Kidney glomerular epithelial cell (primary cell): ENCODE measurements at regions not wholly inside any gene's neighbourhood (a gene's known extent, or its start where the extent isn't known, plus 50 kb on each side); places are given as distances from the start of the nearest gene placed in this dataset.

Experiments used
- DNase-seq: peaks from one replicate; lab custom pipeline; 2025; lab: John Stamatoyannopoulos, UW

DNA sequence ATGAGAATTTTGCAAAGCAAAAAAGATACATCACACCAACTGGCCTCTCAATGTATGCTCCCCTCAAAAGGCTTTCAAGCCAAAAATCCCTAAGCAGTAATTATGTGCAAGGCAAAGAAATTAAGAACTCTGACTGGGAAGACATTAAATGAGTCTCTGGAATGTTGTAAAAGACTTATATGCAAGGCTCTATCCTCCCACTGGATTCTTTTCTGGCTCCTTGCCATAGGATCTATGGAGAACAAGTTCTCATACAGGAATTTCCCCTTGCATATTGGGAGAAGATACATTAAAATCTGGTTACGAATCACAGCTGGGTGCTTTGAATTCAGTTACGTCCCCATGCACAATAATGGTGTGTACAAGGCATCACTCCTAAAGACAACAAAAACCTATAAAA, 73.4 kb upstream of the ATL2 start:
- no peak for DNase-seq

DNA sequence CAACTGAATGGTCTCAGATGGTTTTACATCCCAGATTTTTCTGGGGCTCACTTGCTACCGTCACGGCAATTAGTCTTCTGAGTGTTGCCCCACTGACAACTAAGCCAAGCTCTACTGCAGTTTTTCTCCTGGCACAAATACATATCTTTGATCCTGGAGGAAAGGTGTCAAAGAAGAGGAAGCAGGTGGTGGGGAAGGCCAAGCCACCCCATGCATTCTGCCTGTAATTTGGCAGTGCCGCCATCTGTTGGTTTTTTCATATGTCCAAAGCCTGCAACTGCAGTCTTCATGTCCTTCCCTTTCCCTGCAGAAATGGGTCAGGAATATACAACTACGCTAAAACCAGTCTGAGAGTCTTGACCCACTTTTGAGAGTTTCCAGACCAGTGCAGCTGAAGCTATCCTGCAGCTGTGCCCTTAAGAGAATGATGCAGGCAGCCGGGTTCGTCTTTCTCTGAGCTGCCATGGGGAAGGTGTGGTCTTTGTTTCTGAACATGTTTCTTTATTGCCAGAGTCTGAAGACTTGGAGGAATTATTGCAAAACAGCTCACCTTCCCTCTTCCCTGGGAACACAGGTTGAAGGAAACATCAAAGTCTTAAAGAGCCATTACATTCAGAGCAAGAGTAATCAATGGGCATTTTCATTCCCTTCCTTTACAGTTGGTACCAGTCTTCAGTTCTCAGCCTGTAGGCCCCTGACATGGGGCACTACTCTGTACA, 71.8 kb upstream of the ATL2 start:
- no peak for DNase-seq

DNA sequence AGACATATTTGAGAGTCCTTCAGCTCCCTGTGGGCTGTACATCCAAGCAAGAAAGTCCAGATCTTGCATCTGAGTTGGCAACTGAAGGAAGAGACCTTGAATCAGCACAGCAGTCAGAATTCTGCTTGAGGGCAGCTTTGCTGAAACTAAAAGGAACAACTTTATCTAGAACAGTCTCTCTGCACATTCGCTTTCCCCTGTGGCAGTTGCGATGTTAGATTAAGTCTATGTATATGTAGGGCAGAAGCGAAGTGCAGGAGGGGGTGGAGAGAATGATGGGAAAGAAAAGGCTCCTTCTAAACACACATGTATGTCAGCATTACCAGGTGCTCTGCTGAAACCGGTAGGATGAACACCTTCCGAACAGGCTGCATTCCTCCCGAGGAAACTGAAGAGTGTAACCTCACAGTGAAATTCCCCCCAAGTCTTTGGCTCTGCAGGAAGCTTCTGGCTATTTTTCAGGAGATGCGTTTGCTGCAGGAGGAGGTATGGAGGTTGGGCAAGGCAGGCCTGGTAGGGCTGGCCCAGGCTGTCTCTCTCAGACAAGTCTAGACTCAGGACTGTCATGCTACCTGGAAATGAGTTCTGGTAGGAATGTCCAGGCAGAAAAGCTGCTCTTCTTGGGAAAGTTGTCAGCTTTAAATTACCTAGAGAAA, 70.0 kb upstream of the ATL2 start:
- no peak for DNase-seq

DNA sequence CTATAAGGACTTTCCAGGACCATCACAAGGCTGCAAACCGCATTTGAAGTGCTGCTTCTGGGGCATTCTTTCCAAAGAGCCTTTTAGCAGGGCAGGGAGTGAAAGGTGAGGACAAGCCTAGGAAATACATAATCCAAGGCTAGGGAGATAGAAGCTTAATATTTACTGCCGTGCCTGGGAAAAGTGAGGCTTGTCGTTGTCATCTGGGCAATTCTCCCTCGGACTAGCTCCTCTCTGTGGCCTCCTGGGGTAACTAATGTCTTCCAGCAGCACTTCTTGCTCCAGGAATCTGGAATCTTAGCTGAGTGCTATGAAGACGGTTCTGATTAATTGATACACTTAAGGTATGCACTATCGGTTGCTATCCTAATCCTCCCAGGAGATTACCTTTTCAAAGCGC, 69.3 kb upstream of the ATL2 start:
- DNase-seq, result no peak

DNA sequence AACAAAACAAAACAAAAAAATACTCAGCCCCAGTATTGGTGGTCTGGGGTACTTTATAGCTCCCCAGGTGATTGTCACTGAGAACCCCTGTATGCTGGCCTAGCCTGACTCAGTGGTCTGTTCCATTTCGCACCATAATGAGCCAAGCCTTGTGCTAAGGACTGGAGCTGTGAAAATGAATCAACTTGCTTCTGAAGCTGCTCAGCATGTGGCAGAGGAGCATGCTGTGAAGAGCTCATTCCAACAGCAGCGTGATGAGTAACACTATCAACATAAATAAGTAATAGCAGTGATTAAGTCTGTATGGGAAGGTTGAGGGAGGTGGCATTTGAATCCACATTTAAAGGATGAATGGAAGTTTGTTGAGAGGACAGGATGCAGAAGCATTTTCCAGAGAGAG, 67.2 kb upstream of the ATL2 start:
- DNase-seq, result peak; percentile 60

DNA sequence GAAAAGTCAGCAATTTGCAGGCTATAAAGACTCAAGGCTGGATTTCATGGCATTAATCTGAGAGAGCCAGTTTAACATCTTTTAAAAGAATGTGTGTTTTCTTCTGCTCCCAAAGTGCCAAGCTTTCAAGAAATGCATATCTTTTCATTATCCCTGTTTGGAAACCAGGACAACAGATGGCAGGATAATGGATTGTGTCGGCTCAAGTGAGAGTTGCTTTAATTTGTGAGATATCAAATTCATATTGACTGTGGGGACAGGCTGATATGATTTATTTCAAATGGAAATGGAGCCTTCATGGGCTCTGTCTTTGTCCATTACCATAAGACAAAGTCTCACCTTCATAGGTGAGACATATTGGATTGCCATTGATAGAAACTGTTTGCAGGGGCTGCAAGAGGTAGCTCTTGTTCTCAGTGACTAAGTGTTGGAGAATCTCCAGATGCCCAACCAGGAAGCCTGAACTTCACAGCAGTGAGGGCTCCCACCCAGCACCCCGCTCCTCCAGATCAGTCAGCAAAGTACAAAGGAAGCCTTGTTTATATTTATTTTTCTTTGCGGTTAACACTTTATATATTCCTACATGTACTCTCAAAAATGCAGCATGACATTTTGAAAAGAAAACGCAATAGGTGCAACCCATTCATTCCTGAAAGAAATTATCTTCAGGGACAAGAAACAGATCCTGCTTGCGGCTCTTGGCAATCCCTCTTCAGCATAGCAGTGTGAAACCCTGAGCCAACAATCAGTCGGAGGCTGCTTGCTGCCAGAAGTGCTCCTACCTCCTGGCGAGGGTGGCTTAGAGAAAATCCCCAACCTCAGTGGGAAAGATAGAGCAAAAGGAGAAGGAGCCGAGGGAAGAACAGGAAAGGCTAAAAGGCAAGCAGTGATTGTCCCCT, 65.8 kb upstream of the ATL2 start:
- peak; percentile 21 for DNase-seq

DNA sequence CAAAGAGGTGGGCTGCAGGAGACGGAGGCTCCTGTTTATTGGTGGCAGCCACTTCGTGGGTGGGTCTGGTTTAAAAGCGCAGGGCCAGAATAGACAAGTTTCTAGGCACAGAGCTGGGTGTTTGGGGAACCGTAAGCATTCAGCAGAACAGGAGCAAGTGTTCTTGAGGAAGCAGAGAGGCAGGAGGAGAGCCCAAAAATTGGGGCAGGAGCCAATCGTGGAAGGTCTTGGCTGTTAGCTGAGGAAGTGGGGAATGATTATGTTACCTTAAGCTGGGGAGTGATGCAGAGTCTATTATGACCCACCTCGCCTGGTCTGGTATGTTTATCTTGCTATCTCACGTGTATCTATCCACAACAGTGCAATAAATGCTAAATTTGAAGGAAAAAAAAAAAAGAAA, 64.3 kb upstream of the ATL2 start:
- DNase-seq, result no peak

DNA sequence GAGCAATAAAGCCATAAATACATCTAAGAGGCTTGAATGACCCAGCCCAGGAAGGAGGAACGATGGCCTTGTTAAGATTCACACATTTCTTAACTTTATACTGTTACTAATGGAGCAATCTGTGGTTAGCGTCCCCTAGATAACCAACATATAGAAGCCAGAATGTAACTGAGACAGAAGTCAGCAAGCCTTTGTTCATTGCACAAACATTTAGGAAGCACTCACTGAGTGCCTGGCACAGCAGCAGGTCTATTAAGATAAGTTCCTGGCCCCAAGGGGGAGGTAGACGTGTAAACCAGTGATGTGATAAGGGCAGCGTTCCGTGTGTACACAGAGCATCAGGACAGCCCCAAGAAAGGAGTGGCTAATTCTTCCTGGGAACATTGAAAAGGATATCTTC, 63.6 kb upstream of the ATL2 start:
- DNase-seq, result no peak

DNA sequence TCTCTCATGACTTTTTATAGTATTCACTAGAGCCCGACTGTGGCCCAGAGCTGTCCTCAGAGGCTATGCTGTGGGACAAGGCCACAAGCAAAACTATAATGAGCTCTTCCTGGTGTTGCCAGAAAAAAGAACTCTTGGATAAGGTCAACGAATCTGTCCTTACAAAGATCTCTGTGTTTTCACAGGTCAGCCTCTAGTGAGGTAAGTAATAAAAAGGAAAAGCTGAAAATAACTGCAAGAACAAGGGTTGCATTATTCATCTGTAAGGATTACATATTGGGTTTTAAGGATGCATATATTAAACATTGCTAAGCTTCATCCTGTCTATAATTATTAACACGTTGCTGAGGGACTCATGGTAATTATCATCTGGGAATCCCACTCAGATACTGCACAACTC, 62.8 kb upstream of the ATL2 start:
- DNase-seq, result no peak

DNA sequence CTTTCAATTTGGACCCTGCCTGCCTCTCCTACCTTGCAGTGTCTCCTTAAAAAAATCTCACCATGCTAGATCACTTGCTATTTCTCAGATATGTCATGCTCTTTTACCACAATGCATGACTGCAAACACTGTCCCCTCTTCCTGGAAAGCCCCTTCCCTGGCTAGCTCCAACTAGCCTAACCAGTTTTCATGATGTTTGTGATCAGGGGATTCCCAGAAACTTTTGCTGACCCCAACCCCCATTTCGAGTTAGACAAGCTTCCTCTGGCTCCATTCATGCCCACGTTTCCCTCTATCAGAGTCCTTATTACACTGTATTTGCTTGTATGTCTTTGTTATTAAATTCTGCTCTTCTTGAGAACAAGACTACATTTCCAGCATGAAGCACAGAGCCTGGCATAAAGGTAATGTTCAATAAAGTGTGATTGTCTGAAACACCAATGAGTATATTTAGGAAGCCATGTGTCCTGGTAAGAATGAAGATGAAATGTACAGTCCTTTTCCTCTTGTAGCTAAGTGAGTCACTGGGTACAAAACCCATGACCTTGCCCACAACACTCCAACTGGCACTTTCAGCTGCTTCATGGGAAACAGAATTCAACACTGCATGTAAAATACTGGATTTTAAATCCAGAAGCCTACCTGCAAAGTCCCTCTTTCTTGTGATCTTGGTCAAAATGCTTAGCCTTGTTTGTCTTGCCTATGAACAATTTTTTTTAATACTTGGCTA, 62.0 kb upstream of the ATL2 start:
- DNase-seq, result no peak

DNA sequence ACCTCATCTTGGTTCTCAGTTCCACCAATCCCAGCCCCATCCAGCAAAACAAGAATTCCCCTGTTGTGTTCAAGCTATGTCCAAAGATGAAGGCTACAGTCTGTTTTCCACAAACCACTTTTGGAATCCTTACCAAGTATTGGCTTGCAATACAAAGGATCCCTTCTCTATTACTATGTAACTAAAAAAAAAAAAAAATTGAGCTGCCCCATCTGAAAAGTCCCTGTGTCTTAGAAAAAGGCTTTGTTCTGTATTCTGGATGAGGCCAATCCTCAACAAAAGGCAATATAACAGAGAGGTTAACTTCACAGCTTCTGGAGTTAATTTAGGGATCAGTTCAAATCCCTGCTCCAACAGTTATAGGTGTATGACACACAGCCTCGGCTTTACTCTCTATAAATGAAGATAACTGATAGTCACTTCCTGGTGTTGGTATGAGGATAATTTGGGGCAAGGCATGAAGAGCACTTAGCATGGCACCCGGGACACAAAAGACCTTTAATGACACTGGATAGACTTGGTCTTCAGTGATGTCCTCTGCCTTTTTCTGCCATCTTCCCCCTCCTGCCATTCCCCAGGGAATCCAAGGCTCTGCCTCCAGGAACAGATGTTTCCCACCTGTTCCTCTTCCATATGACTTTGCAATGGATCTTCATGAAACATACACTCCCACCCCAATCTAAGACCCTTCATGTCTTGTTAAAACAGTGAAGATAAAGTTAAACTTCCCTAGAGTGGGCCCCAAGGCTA, 61.2 kb upstream of the ATL2 start:
- DNase-seq, result no peak

DNA sequence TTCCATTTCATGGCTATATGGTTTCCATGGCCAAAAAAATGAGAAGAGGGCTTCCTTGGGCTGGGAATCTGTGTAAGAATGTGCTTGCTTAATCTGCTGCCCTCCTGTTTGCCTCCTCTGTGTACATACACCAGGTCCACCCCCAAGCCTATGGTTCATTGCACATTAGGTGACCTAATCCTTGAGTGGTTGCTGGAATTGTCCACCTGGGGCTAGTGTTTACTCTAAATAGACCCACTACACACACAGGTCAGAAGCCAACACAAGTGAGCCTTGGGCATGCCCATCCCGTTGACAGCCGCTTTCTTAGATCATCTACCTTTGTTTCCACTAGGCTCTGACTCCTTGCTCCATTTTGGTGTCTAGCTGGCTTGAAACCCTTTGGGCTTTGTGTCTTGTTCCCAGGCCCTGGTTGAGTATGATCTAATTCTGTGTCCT, 59.2 kb upstream of the ATL2 start:
- no peak for DNase-seq

DNA sequence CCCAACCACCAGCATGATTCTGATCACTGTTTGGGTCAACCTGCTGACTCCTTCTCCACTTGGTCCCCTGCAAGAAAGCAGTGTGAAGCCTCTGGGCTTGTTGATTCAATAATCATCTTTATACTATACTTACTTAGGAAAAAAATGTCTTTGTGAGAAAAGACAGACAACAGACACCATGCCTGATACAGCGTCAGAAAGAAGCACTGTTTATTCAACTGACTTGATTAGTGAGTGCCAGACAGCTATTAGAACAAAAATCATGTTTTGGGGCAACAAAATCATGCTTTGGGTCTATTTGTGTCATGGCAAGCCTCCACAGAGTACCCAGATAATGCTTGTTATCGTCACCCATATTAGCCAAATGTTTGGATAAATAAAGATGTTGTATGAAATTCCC, 58.7 kb upstream of the ATL2 start:
- DNase-seq, result no peak

DNA sequence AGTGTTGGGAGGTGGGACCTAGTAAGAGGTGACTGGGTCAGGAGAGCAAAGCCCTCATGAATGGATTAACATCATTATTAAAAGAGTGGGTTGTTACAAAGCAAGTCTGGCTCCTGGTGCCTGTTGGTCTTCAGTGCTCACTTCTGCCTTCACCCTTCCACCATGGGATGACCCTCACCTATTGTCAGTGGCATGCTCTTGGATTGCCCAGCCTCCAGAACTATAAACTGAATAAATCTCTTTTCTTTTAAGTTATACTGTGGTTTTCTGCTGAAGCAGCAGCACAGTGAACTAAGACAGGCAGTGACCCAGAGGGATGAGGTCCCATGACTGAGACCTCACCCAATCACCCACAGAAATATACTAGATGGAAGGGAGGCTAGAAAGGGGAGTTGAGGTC, 57.5 kb upstream of the ATL2 start:
- no peak for DNase-seq

DNA sequence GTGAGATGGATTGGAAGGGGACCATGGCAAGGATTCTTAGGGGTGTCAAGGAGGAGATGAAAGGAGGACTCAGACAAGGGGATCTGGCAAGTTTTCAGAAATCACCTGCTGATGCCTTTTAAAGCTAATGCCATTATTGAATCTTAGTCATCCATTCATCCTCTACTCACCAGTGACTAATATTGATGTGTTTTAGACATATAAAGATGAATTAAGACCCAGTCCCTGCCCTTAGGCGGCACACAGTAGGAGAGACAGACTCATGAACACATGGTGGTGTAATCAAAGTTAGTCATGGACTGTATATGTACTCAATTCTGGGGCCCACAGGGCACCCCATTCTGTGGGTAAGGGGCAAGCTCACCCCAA, 56.5 kb upstream of the ATL2 start:
- no peak for DNase-seq

DNA sequence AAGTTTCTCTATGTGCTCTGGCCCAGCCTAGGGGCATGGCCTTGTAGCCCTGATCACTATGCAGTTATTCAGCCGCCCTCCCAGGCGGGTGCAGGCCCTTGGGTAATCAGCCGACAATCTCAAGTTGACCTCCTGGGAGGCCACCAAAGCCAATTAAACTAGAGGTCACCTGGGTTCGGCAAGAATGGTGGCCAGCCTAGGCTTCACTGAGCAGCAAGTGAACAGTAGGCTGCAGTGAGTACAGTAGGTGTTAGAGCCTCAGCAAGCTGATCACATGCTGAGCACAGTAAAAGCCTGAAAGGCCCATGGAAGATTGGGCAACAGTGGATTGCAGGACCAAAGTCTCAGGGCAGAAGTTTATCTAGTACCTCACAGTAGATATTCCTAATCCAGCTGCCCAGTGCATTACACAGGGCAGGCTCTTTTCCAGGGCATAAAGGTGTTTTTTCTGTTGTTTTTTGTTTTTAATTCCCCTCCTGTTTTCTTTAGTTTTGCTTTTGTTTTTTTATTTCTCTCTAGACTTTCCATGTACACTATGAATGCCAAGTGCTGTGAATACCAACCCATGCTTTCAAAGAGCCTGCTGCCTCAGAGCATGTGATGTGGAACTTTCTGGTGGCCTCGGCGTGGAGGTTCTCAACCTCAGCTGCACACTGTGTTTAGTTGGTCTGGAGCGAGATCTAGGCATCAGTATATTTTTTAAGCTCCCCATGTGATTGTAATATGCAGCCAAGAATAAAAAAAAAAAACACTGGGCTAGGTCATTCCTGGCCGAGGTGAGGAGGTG, 55.9 kb upstream of the ATL2 start:
- no peak for DNase-seq

DNA sequence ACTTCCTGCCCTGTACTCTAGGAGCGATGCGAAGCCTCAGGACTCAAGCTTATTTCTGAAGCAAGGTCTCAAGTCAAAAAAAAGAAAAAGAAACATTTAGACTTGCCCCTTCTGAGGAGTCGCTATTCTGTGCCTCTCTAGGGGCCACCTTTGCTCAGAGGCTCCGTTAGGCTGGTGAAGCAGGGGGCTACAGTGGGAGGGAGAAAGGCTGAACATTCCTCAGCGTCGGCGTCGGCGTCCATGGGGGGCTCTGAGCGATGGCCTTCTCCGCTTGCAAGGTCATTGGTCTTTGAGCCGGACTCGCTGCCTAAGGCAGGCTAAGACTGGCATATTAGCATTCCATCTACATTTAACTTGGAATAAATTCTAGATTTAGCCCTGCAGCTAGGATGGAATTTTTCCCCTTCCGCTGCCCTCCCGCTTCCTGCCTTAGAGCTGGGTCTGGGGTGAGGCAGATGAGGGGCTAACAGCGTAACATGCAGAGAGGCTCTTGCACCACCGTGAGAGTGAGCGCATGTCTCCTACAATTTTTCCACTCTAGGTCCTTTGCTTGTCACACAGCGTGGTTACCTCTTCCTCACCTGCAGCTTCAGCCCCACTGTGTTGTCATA, 53.6 kb upstream of the ATL2 start:
- no peak for DNase-seq

DNA sequence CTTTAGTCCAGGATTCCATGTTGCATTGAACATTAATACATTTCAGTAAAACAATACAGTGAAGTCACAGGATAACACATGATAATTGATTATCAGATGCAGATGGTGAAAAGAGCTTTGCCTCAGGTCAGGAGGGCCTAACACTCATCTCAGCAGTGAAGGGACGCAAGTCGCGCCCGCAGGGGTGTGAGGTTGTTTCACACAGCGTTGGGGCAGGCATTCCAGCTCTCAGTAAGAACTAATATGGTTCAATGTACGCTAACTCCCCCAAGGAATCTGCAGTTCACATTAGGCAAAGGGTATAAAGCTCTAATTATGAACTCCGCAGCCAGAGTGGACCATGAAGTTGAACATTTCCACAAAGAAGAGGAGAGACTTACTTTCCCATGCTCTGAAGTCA, 53.1 kb upstream of the ATL2 start:
- no peak for DNase-seq

DNA sequence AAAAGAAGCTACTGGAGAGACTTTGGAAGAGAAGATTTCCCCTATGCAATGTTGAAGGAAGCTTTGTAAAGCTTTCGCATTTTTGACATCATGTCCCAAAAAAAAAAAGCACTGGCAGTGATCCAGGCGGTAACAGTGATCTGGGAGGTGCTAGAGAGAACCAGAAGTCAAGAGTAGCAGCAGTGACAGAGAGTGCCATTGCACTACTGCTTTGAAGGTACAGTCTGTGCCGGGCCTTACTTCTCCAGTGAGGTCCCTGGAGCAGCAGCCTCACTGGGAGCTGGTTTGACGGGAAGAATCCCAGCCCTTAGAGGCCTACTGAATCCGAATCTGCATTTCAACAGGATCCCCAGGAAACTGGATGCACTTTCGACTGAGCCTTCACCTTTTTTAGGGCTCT, 50.9 kb upstream of the ATL2 start:
- no peak for DNase-seq

DNA sequence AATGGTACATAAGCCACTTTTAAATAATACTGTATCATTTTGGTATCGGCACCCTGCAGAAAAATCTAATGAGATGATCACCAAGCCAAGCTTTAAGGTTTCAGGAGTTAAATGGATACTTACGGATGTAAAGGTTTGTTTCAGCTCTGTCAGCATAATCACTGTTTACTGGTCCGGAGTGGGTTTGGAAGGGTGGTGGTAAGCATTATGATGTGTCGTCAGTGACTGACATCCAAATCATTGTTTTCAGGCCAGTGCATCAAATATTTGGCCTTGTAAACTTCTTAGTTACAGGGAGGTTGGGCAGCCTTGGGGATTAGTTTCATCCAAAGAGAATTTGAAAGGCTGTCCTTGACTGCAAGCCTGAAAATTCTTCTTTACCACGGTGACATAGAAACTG, 50.0 kb upstream of the ATL2 start:
- DNase-seq, result no peak
